Sciatic nerve (tissue), 2 donors: ENCODE measurements at regions not wholly inside any gene's neighbourhood (a gene's known extent, or its start where the extent isn't known, plus 50 kb on each side); places are given as distances from the start of the nearest gene placed in this dataset.
A peak's percentile ranks its signal among the peaks of the same experiment; 100 is the strongest.

Experiments
- ATAC-seq: fragments of 200-7000 bp; cut with Tn5 transposase; one replicate; pipeline ENCODE4 v1.9.1; 2020; ENCODE audit warnings: mild to moderate bottlenecking, moderate library complexity
- DNase-seq: peaks from one replicate; pipeline ENCODE4 v3.0.0-alpha.2; 2020; ENCODE audit warnings: low spot score
- intact Hi-C: fragments of 100-400 bp; cut with DNase I; formaldehyde crosslinking; loops from one replicate; pipeline ENCODE4 v1.14.2; 2022
- donor health status: DM: no; HTN: no; CAD: no.
- donor health status: DM: no; HTN: no; CAD: no.

DNA sequence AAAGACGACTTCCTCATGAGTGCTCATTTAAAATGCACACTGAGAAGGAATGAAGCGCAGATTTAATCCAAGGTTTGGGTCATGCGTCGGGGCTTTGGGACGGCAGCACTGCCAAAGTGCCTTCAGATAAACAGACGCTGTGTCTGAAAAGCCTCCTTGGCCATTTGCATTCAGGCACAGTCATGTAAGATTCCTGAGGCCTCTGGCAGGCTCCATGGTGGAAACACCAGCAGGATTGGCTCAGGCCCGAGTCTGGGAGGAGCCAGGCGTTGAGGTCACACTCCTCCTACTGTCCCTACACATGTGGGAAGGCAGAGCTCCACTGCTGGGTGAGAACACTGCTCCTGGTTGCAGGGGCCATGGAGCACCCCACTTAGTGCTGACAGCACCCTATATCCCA lies 113.3 kb upstream of the KL start:
- DNase-seq (peak; percentile 87), ATAC-seq (peak; percentile 90)
- intact Hi-C loops = no loop called here

DNA sequence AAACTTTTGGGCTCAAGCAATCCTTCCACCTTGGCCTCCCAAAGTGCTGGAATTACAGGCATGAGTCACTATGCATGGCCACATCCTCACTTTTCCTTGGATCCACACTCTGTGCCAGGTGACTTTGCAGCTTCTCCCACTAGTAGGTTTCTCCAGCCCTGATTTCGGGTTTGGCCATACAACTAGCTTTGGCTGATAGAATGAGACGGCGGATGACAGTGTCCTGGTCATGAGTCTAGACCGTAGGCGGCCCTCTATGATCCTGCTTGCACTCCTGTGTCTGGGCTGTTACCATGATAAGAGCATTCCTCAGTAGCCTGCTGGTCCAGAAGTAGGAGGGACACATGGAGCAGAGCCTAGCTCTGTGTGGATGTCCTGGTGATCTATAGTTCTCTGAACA lies 112.5 kb upstream of the KL start:
- intact Hi-C loops = no loop called here
- ATAC-seq = no peak

DNA sequence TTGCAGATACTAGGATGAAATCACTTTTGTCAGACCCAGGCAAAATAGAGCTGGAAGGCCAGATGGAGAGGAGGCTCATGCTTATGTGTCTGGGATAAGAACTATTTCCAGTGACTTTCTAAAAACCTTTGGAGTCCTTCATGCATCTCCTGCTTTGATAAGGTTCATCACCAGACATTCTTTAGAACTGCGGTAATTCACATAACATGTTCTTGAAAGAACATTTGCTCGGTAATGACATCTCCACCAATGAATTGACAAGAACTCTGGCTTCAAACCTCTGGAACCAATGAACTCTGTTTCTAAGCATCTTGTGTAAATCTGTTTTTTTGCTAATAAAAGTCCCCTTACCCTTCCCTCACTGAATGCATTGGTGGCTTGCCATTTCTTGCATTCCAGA lies 112.0 kb upstream of the KL start:
- intact Hi-C loops = no loop called here
- no peak for ATAC-seq
- no peak for DNase-seq

More for the DNA sequence above, 112.5 kb upstream of the KL start:
- DNase-seq = no peak

DNA sequence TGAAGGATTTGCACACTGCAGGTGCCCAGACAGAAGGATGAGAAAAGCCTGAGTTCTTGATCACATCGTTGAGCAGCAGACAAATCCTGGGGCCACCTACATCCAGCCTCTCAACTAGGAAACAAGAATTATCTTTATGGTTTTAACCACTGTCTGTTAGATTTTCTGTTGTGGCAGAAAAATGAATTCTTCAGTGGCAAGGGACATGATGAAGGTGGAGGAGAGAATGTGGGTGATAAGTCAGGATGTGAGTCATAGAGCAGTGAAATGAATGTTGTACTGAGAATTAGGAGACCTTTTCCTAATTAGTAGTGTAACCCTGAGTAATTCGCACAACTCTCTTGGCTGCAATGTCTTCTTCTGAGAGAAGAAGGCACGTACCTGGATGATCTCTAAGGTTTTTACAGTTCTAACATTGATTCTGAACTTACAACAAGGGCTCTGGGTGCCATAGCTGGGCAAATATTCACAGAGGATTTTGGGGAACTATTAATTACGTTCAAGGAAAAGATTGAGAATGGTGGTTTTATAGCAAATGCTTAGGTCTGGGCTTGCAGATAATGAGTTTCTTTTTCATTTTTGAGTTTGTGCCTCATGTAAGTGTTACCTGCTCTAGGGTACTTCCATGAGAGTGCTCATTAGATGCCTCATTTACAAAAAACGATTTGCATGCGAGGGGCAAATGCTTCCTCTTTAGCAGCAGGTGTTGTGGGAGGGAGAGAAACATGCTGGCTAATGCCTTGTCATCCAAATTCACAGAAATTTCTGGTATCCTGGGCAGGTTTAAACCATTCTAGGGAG lies 111.0 kb upstream of the KL start:
- intact Hi-C loops = no loop called here
- no peak for ATAC-seq
- no peak for DNase-seq

DNA sequence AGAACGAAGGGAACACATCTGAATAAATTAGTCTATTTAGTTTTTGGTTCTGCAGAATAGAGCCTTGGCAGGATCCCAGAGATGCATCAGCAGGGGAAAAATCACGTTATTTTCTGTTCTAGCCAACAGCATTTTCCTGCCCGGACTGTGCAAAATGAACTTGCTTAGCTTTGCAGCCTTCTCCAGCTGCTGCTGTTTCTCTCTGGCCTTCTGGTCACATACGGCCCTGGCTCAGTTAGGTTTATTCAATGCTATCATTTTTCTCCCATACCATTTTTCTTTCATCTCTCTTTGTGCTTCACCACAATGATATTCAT lies 110.4 kb upstream of the KL start:
- peak; percentile 69 for DNase-seq
- peak; percentile 72 for ATAC-seq
- intact Hi-C loops = no loop called here

DNA sequence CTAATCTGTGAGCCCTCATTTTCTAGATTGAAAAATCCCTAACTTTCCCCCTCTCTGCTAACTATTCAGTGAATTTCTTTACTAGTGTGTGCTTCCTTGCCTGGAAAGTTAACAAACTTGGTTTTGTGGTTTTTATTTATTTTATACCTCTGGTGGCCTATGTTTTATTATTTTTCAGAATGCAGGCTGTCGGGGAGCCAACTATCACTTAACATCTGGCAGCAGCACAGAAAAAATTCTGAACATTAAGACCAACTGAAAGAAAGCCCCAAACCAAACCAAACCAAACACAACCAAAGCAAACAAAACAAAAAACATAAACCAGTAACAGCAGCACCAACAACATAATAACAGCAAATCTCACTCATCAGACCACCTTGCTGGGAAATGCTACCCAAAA lies 109.0 kb upstream of the KL start:
- ATAC-seq (no peak), DNase-seq (no peak)
- intact Hi-C loops = no loop called here

DNA sequence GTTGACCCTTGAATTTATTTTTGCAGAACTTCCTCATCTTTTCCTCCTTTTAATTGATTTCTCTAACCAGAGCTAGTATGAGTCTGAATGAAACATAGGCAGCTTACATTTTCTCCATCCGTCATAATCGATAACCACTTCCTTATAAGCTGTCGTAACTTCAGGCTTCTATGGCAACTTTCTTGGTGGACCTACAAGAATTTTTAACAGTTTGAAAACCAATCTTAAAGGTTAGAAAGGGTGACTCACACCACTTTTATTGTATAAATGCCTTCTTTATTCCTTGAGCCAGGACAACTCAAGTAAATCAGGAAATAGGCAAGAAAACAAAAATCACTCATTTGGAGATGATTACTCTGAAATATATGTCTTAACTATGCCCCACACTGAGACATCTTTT lies 105.7 kb upstream of the KL start:
- intact Hi-C loops = no loop called here
- ATAC-seq (no peak), DNase-seq (no peak)

DNA sequence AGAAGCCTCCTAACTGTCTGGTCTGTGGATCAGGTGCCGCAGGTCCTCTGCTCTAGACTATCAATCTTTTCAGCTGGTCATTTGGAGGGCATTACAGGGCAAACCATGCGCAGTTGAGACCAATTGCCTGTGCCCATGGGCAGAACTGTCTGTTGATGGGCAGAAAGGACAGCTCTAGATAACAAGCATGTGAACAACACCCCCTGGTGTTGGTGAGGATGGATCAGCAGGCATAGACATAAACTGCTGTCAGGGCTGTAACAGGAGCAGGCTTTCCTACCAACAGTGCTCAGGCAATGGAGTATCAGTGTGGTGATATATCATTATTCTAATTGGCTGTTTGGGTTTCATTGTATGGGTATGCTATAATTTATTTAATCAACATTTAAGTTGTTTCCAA lies 104.7 kb upstream of the KL start:
- intact Hi-C loops = no loop called here
- no peak for DNase-seq
- peak; percentile 80 for ATAC-seq

DNA sequence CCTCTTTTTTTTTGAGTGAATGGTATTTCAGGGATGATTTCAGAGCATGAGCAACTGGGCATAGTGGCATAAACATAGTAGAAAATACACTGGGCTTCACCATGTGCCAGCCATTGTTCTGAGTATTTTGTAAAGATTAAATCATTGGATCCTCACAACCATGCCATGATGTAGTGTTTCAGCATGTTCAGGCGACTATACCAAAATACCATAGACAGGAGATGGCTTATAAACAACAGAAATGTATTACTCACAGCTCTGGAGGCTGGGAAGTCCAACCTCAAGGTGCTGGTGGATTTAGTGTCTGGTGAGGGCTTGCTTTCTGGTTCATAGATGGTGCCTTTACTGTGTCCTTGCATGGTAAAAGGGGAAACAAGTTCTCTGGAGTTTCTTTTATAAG lies 101.5 kb upstream of the KL start:
- DNase-seq (no peak), ATAC-seq (no peak)
- intact Hi-C loops = no loop called here

DNA sequence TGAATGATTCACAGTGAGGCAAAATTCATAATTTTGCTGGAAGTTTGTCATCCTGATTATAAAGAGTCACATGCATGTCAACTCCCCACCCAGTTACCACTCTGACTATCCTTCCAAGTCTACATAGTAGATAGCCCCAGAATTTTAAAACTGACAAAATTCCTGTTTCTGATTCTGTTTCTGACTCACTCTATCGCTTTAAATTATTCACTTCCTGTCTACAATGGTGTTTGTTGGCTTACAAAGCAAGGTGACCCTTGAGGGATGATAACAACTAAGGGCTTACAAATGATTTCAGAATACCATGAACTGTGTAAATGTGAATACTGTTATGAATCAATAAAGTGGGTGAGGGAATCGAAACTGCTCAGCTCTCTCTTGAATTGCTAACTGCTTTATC lies 98.7 kb upstream of the KL start:
- ATAC-seq = no peak
- DNase-seq = no peak
- intact Hi-C loops = no loop called here

DNA sequence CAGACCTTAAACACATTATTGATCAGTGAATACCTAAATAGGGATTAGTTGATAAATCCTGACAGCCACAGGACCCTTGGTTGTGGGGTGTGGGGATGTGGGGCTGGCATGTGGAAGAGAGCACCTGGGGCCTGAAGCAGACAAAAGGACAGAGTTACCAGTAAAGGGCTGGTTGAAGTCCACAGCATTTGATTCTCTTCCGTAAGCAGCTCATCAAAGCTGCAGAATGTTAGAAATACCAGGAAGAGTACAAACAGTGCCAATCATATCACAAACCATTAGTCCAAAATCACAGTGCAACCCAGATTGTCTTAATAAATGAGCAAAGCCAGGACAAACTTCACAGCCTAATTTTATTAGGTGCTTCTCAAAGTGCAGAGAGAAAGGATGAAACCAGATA lies 92.5 kb upstream of the KL start:
- intact Hi-C loops = no loop called here
- no peak for ATAC-seq
- no peak for DNase-seq

DNA sequence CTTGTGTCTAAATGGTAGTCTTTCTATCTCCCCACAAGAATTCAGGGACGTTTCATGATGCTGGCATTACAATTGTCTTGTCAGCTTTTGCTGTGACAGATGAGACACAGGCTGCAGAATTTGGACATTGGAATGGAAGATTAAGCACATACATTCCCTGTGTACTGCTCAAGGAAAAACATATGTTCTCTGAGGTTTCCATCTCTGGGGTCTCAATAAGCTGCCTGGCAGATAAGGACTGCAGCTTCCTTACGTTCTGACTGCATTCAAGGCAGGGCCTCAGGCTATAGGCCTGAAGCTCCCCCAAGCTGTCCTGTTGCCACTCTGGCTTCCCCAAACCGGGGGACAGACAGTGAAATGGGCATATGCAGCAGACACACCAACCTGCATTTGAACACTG lies 91.3 kb upstream of the KL start:
- DNase-seq (no peak), ATAC-seq (no peak)
- intact Hi-C loops = no loop called here

DNA sequence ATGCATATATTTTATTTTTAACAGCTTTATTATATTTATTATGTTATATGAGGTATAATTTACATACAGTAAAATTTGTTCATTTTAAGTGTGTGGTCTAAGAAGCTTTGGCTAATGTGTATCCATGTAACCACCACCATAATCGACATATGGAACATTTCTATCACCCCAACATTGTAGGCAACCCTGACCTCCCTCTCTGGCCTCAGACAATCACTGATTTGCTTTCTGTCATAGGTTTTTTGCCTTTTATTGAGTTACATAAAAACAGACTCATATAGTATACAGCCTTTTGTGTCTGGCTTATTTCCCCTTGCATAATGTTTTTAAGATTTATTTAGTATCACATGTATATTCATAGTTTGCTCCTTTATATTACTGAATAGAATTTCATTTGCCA lies 90.7 kb upstream of the KL start:
- no peak for ATAC-seq
- intact Hi-C loops = no loop called here

DNA sequence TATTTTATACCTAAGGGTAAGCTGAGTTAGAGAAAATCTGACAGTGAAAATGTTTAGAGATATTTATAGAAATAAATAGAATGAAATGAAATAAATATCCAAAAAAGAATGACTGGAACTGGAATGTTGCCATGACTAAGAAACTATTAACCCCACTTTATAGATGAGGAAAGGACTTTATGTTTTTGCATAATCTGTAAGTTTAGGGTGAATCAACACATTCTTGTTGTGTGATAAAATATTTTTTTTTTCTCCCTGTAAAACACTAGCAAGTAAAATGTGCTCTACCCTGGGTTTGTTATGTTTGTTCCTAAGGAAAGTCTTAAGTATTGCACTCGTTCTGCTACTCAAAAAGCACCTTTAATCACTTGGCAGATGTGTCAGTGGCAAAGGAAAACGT lies 83.8 kb upstream of the KL start:
- intact Hi-C loops = no loop called here
- DNase-seq (no peak), ATAC-seq (no peak)

More for the DNA sequence above, 90.7 kb upstream of the KL start:
- DNase-seq = no peak

DNA sequence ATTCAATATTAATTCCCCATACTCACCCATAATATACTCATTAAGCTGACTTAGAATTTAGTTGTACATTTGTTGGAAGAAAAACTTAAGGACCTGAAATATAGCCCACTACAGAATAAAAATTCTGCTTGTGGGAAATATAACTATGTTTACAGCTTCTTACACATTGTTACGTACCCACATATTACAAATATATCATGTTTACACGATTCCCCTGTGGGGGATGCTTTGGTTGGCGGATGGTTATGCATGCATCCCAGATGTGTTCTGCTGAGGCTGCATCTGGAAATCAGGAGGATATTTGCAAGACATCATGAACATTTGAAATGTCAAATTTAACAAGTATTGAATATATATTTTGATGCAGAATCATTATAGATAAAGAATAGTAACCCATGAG lies 79.5 kb upstream of the KL start:
- DNase-seq = no peak
- intact Hi-C loops = no loop called here
- no peak for ATAC-seq

DNA sequence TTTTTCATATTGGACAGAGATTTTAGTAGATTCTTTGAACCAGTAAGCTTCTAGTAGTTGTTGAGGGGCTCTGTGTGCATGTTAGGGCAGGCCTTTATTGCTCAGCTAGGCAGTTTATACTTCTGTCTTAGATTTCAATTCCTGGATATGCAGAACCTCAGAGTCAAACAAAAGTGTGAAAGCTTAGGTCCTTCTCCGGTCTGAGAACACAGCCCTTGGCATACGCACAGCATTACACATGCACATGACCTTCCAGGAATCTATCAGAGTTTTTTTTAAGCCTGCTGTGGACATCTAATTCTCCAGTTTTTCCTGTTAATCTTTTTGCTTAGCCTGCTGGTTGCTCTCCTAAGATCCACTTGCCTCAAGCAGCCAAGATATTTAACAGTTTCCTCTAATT lies 77.9 kb upstream of the KL start:
- ATAC-seq = no peak
- DNase-seq = no peak
- intact Hi-C loops = no loop called here

DNA sequence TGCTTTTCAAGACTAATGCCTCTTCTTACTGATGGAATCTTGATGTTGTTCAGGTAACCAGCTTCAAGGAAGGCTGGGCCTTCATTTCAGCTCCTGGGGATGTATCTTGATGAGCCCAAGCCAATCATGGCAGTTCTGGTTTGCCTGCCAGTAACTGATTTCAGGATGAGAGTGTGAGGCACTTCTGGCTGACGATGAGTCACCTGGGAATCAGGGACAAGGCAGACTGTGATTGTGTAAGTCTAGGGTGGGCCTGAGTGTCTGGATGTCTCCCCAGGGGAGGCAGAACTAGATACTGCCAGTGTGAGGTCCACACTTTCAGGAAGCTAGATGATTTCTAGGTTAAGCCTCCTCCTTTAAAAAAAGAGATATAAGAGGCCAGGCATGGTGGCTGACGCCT lies 77.3 kb upstream of the KL start:
- intact Hi-C loops = no loop called here
- DNase-seq = no peak
- no peak for ATAC-seq

DNA sequence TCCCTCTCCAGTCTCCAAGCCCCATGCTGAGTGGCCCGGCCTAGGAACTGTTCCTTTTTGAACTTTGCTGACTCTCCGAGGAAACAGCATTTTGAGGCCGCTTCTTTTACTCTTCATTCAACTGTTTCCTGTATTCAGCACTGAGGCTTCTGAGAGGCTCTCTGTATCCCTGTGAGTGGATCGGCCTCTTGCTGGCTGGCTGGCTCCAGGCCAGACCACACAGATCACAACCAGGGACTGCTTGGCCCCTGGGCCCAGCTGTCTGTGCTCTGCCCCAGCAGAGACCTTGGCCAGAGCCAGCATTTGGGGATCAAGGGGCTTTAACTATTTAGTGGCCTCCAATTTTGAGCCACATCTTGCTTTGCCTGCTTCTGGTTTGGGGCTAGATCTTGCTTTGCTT lies 75.6 kb upstream of the KL start:
- DNase-seq (peak; percentile 63), ATAC-seq (peak; percentile 84)
- intact Hi-C loops = no loop called here

DNA sequence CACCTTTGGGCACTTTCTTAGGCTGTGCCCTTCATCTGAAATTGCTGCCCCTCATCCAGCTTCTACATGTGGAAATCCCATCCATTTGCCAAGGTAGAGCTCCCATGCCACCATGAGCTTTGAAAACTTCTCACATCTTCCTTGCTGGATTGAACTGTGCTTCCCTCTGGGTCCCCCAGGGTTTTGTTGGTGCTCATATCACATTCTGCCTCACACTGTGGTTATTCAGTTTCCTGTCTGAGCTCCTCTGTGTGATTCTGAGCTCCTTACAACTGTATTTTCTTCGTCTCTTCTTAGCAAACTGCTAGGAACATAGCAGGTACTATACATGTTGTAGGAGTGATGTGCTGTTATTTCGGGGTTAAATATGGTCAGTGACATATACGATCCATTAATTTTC lies 74.9 kb upstream of the KL start:
- intact Hi-C loops = no loop called here
- ATAC-seq (no peak), DNase-seq (no peak)

DNA sequence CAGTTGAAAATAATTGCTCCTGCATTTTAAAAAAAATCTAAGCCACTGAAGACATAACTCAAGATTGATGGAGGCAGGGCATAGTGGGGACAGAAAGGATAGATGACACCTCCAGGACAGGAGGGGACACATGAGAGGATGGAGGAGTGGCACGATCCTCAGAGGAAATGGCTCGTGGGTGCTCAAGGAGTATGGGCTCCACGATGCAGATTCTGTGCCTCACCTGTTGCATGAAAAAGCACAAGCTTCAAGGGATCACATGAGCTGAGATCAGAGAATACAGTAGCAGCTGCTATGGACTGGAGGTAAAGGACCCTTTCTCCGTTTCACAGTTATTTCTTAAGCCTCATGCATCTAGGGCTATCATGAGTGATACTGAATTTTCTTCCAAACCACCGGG lies 69.7 kb upstream of the KL start:
- intact Hi-C loops = no loop called here
- no peak for DNase-seq
- no peak for ATAC-seq

DNA sequence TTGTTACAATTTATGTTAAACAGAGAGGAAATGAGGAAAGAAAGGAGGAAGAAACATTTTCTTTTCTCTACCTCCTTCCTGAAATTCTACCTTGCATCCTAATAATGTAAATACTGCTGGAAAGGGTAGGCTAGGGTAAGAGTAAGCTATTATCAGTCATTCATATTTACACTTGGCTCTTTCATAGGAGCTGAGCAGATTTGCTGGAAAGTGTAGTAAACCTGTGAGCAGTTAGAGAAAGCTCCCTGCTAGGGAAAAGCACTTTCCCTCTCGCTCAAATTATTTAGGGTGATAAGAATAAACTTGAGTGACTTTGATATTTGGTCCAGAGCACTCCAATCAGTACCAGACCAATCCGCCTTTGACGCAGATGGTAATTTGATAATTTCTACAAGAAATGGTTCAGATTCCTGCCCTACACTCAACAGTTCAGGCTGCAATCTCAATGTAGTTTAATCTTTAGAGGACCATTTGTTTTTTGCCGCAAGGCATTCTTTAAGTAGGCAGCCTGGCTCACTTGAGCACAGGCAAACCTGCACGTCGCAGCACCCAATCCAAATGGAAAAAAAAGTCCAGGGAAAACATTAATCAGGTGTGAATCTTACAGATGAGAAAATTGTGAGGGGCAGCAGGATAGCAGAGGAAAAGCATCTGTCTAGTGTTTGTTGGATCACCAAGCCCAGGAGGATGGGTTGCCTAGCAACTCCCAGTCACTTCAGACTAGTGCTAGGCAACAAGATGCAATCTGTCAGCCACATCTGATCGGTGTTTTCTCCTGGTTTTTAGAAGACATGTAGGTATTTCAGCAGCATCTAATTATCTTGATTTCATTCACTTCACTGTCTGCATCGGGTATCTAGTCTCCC lies 68.6 kb upstream of the KL start:
- intact Hi-C loops = no loop called here
- DNase-seq (no peak), ATAC-seq (no peak)
